ENCODE measurements at regions not wholly inside any gene's neighbourhood (a gene's known extent, or its start where the extent isn't known, plus 50 kb on each side); places are given as distances from the start of the nearest gene placed in this dataset.
"Not testable (repeated sequence)": the region's sequence is repeated elsewhere in the genome, so short reads cannot be mapped to it uniquely, and the experiment has no call there.

DNA sequence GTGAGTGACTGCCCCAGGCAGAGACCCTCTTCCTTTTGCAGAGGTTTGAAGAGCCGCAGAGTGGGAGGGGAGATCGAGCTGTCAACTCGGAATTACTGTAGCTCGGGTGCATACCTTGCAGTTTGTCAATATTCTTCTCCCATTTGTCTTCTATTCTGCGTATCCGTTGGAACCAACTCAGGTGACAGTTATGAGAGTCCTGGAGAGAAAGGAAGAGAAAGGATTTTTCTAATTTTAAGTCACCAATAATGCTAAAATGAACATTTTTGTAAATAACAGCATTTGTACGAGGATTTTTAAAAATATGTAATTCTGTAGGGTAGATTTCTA is 1393.4 kb downstream of the CDH12 start:
- peak overlapping the region; percentile 65 for H3K4me3 ChIP-seq (ENCODE audit: low read length)
- H3K4me1 Mint-ChIP-seq (ENCODE audit: low read depth) = peaks cover 12% of the 10 kb centered on the region
- H3K27me3 ChIP-seq (ENCODE audit: control insufficient read depth in 1 of 2, insufficient read depth in 2 of 2, low read length in 2 of 2); intact Hi-C loops (cut with DNase I, micrococcal nuclease); H3K9me3 ChIP-seq (ENCODE audit: control insufficient read depth in 1 of 2, insufficient read depth in 1 of 2, low read length in 2 of 2); DNase-seq; H3K4me1 ChIP-seq (ENCODE audit: insufficient read depth, low read length); H3K27ac ChIP-seq (ENCODE audit: low read depth in 1 of 2, low read length in 2 of 2); H3K9me3 Mint-ChIP-seq; H3K36me3 ChIP-seq (ENCODE audit: insufficient read depth, low read length): not testable (repeated sequence)
- H3K36me3 Mint-ChIP-seq (ENCODE audit: low read depth) = peaks cover 14% of the 10 kb centered on the region
- ChIA-PET CTCF (interaction anchor here (0.7 to 1.0 kb wide), 3 partner anchors 9 to 803 kb away, joined by 3 to 4 read pairs (median 3); no protein-coding TSS in a partner anchor), POLR2A (interaction anchor here (0.7 kb wide), 1 partner anchor 35 kb away, joined by 3 read pairs; no protein-coding TSS in a partner anchor)
- H3K27me3 Mint-ChIP-seq = peaks cover 13% of the 10 kb centered on the region
- peak; percentile 39 for ATAC-seq (ENCODE audit: poor library complexity)
- peak overlapping the region; percentile 96 for H3K4me3 Mint-ChIP-seq
- peak overlapping the region; percentile 76 for H3K27ac Mint-ChIP-seq

- H3K4me1 ChIP-seq (ENCODE audit: insufficient read depth, low read length) = no peaks in the 10 kb centered on the region
- H3K36me3 ChIP-seq (ENCODE audit: insufficient read depth, low read length) = no peaks in the 10 kb centered on the region
- TF ChIP-seq, protein P1, sequence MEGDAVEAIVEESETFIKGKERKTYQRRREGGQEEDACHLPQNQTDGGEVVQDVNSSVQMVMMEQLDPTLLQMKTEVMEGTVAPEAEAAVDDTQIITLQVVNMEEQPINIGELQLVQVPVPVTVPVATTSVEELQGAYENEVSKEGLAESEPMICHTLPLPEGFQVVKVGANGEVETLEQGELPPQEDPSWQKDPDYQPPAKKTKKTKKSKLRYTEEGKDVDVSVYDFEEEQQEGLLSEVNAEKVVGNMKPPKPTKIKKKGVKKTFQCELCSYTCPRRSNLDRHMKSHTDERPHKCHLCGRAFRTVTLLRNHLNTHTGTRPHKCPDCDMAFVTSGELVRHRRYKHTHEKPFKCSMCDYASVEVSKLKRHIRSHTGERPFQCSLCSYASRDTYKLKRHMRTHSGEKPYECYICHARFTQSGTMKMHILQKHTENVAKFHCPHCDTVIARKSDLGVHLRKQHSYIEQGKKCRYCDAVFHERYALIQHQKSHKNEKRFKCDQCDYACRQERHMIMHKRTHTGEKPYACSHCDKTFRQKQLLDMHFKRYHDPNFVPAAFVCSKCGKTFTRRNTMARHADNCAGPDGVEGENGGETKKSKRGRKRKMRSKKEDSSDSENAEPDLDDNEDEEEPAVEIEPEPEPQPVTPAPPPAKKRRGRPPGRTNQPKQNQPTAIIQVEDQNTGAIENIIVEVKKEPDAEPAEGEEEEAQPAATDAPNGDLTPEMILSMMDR (IDR thresholded peaks at IDR 0.05) = no peak
- intact Hi-C loops (cut with DNase I, micrococcal nuclease) = no loop called here
- no peak overlapping the region for H3K27ac ChIP-seq (ENCODE audit: low read depth in 1 of 2, low read length in 2 of 2)
- H3K4me3 ChIP-seq (ENCODE audit: low read length) = no peak overlapping the region
- CTCF ChIA-PET = interaction anchor here (0.9 kb wide), 1 partner anchor 16 kb away, joined by 3 read pairs; no protein-coding TSS in a partner anchor
- H3K4me3 Mint-ChIP-seq = no peak overlapping the region
- H3K27ac Mint-ChIP-seq = no peak overlapping the region
- POLR2A ChIA-PET = no interaction called here
- ATAC-seq (ENCODE audit: poor library complexity) (no peak), DNase-seq (no peak)
- no peaks in the 10 kb centered on the region for H3K27me3 ChIP-seq (ENCODE audit: control insufficient read depth in 1 of 2, insufficient read depth in 2 of 2, low read length in 2 of 2)
- H3K4me1 Mint-ChIP-seq (ENCODE audit: low read depth) = no peaks in the 10 kb centered on the region
- H3K36me3 Mint-ChIP-seq (ENCODE audit: low read depth) = no peaks in the 10 kb centered on the region
- H3K9me3 ChIP-seq (ENCODE audit: control insufficient read depth in 1 of 2, insufficient read depth in 1 of 2, low read length in 2 of 2) = no peaks in the 10 kb centered on the region
- no peaks in the 10 kb centered on the region for H3K9me3 Mint-ChIP-seq
- peaks cover 43% of the 10 kb centered on the region for H3K27me3 Mint-ChIP-seq
Observed at GRCh38 chr5:21452449-21452848, 1400.7 kb downstream of the CDH12 start.

DNA sequence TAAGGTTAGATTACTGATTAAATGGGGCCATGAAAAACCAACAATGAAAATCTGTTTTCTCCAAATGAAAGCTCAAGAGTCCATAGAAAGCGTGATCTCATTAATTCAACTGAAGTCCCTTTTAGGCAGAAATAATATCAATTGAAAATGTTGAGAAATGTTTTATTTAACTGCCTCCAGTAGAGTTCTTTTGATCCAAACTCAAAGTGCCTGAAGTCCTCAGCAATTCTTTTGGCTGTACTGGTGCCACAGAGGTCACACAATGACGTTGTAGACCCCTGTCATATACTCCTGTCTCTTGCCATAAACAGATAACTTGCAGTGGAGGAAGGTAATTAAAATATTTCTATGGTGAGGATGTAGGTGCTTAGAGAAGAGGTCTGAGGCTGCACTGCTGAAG is 1420.5 kb downstream of the CDH12 start:
- intact Hi-C loops (cut with DNase I, micrococcal nuclease) = no loop called here

DNA sequence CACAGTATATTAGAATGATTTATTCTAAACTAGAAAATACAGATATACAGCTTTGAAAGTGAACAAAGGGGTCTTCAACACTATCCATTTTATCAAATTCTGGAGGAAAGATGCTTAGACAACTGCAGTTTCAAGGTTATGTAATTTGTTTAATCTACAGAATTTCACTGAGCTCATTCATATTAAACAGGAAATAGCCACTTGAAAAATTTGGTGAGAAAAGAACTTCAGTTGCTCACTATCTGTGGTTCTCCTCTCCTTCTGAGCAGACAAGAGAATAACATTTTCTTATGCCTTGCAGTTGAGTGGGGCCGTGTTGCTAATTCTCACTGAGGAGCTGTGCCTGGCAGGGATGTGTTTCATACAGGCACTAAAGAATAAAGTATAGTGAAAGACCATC is 1428.2 kb downstream of the CDH12 start:
- H3K4me1 Mint-ChIP-seq (ENCODE audit: low read depth) = no peaks in the 10 kb centered on the region
- Histone ChIP-seq H3K27ac (ENCODE audit: low read depth in 1 of 2, low read length in 2 of 2) (no peak overlapping the region), H3K9me3 (ENCODE audit: control insufficient read depth in 1 of 2, insufficient read depth in 1 of 2, low read length in 2 of 2) (no peaks in the 10 kb centered on the region), H3K36me3 (ENCODE audit: insufficient read depth, low read length) (no peaks in the 10 kb centered on the region), H3K4me3 (ENCODE audit: low read length) (no peak overlapping the region), H3K27me3 (ENCODE audit: control insufficient read depth in 1 of 2, insufficient read depth in 2 of 2, low read length in 2 of 2) (no peaks in the 10 kb centered on the region), H3K4me1 (ENCODE audit: insufficient read depth, low read length) (no peaks in the 10 kb centered on the region)
- H3K4me3 Mint-ChIP-seq = no peak overlapping the region
- H3K9me3 Mint-ChIP-seq = no peaks in the 10 kb centered on the region
- TF ChIP-seq, protein P1 (IDR thresholded peaks at IDR 0.05) = no peak
- DNase-seq = no peak
- no peaks in the 10 kb centered on the region for H3K27me3 Mint-ChIP-seq
- CTCF ChIA-PET = no interaction called here
- H3K36me3 Mint-ChIP-seq (ENCODE audit: low read depth) = no peaks in the 10 kb centered on the region
- POLR2A ChIA-PET = interaction anchor here (0.6 kb wide), 1 partner anchor 35 kb away, joined by 3 read pairs; no protein-coding TSS in a partner anchor
- no peak for ATAC-seq (ENCODE audit: poor library complexity)
- H3K27ac Mint-ChIP-seq = no peak overlapping the region
- intact Hi-C loops (cut with DNase I, micrococcal nuclease) = no loop called here

More for the DNA sequence above, 1420.5 kb downstream of the CDH12 start:
- Mint-ChIP-seq H3K27ac (no peak overlapping the region), H3K27me3 (no peaks in the 10 kb centered on the region), H3K4me3 (no peak overlapping the region), H3K36me3 (ENCODE audit: low read depth) (no peaks in the 10 kb centered on the region), H3K9me3 (no peaks in the 10 kb centered on the region), H3K4me1 (ENCODE audit: low read depth) (no peaks in the 10 kb centered on the region)
- ChIA-PET POLR2A (no interaction called here), CTCF (no interaction called here)
- DNase-seq (no peak), ATAC-seq (ENCODE audit: poor library complexity) (no peak)
- Histone ChIP-seq H3K27me3 (ENCODE audit: control insufficient read depth in 1 of 2, insufficient read depth in 2 of 2, low read length in 2 of 2) (no peaks in the 10 kb centered on the region), H3K36me3 (ENCODE audit: insufficient read depth, low read length) (no peaks in the 10 kb centered on the region), H3K4me1 (ENCODE audit: insufficient read depth, low read length) (no peaks in the 10 kb centered on the region), H3K27ac (ENCODE audit: low read depth in 1 of 2, low read length in 2 of 2) (no peak overlapping the region), H3K4me3 (ENCODE audit: low read length) (no peak overlapping the region), H3K9me3 (ENCODE audit: control insufficient read depth in 1 of 2, insufficient read depth in 1 of 2, low read length in 2 of 2) (no peaks in the 10 kb centered on the region)
- TF ChIP-seq, protein P1 (IDR thresholded peaks at IDR 0.05) = no peak
